ENCODE measurements at regions not wholly inside any gene's neighbourhood (a gene's known extent, or its start where the extent isn't known, plus 50 kb on each side); places are given as distances from the start of the nearest gene placed in this dataset.
A peak's percentile ranks its signal among the peaks of the same experiment; 100 is the strongest.

DNA sequence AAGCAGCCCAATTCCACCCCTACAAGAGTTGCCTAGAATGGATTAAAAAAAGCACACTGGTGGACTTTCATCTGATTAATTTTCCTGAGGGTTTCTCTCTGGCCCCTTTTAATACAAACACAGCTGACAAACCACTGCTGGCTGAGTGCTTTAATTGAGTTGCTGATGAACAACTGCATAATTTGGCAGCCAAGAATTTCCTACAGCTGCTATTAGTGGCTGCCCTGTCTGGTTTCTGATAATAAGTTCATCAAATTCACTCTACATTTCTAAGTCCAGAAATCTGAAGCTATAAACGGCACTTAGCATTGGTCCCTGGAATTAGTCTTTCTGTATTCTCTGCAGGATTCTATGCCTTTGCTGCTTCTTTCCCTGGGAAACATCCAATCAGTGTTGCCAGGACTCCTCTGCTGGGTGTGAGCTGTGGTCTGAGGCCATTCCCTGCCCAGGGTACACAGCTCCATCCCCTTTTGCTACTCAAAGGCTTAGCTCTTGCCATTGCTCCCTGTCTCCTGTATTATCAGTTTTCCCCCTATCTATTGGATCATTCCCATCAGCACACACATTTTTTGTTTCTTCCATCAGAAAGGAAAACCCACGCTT is 110.6 kb downstream of the LSM5 start:
- H3K4me3 ChIP-seq (ENCODE audit: low read depth, low read length): no peak overlapping the region
- TF ChIP-seq MAX (IDR thresholded peaks at IDR 0.05; ENCODE audit: low read depth, low read length) (no peak), MYC (IDR thresholded peaks at IDR 0.05; ENCODE audit: low read depth, low read length) (no peak)
- DNase-seq (ENCODE audit: low read depth): no peak

- no peak for DNase-seq (ENCODE audit: low read depth)
- H3K4me3 ChIP-seq (ENCODE audit: low read depth, low read length): no peak overlapping the region
Observed at GRCh38 chr7:32378988-32379387, 111.2 kb downstream of the LSM5 start.

DNA sequence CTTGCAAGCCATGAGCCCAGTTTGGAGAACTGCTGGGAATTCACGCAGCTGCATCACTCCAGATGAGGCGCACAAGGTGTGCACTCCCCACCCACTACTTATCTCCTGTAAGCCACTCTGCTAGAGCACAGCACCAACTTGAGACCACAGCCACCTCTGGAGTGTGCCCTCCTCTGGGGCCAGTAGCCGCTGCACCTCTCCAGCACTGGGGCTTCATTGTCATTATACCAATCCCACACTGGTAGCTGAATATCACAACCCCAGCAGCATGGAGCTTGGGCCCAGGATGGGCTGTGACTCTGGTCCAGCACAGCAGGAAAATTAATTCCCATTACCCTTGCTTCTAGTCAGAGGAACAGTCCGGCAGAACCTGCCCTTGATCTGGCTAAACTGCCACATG is 125.6 kb downstream of the LSM5 start:
- no peak for DNase-seq (ENCODE audit: low read depth)
- TF ChIP-seq, protein P1, sequence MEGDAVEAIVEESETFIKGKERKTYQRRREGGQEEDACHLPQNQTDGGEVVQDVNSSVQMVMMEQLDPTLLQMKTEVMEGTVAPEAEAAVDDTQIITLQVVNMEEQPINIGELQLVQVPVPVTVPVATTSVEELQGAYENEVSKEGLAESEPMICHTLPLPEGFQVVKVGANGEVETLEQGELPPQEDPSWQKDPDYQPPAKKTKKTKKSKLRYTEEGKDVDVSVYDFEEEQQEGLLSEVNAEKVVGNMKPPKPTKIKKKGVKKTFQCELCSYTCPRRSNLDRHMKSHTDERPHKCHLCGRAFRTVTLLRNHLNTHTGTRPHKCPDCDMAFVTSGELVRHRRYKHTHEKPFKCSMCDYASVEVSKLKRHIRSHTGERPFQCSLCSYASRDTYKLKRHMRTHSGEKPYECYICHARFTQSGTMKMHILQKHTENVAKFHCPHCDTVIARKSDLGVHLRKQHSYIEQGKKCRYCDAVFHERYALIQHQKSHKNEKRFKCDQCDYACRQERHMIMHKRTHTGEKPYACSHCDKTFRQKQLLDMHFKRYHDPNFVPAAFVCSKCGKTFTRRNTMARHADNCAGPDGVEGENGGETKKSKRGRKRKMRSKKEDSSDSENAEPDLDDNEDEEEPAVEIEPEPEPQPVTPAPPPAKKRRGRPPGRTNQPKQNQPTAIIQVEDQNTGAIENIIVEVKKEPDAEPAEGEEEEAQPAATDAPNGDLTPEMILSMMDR (IDR thresholded peaks at IDR 0.05; ENCODE audit: low read depth, low read length): no peak
- H3K4me3 ChIP-seq (ENCODE audit: low read depth, low read length): no peak overlapping the region

More at GRCh38 chr7:32378988-32379387, 111.2 kb downstream of the LSM5 start:
- TF ChIP-seq, protein P1 (IDR thresholded peaks at IDR 0.05; ENCODE audit: low read depth, low read length): no peak
- TF ChIP-seq MAX (IDR thresholded peaks at IDR 0.05; ENCODE audit: low read depth, low read length) (no peak), POLR2A (IDR thresholded peaks at IDR 0.05; ENCODE audit: extremely low read depth, insufficient read length) (no peak), MYC (IDR thresholded peaks at IDR 0.05; ENCODE audit: low read depth, low read length) (no peak)

GRCh38 chr7:32360127-32360526 is 130.1 kb downstream of the LSM5 start:
- DNase-seq (ENCODE audit: low read depth): no peak
- H3K4me3 ChIP-seq (ENCODE audit: low read depth, low read length): no peak overlapping the region
- TF ChIP-seq MYC (IDR thresholded peaks at IDR 0.05; ENCODE audit: low read depth, low read length): no peak
- TF ChIP-seq, protein P1 (IDR thresholded peaks at IDR 0.05; ENCODE audit: low read depth, low read length): no peak
- TF ChIP-seq POLR2A (IDR thresholded peaks at IDR 0.05; ENCODE audit: extremely low read depth, insufficient read length): no peak
- no peak for TF ChIP-seq MAX (IDR thresholded peaks at IDR 0.05; ENCODE audit: low read depth, low read length)

DNA sequence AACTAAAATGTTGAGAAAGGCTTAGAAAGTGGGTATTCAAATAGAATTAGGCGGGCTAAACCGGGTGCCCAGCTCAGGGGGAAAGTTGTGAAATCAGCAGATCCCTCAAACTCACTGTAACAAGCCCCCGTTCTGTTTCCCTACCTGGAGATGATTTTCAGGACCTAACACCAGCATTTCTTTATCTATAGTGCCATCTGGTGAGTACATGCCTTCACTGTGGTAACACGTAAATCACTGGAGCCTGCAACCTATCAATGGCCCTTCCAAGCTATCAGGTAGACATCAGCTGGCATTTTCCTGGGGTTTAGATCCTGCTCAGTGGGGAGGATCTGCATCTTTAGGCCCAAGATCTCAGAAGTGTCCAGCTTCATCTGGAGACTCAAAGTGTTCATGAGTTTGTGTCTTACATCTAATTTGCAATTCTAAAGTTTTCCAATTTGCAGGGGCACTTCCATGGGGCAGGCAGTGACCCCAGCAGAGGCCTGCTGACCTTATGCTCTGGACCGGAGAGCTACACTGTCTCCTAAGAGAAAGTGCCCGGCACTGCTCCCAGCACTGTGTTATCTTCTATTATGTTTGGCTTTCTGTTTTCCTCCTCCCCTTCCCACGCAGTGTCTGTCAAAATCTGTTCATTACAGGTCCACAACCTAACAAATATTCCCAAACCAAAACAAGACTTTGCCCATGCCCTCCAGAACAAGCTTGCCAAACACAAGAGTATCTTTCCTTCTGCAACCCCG is 132.5 kb downstream of the LSM5 start:
- TF ChIP-seq POLR2A (IDR thresholded peaks at IDR 0.05; ENCODE audit: extremely low read depth, insufficient read length) (no peak), MAX (IDR thresholded peaks at IDR 0.05; ENCODE audit: low read depth, low read length) (no peak), MYC (IDR thresholded peaks at IDR 0.05; ENCODE audit: low read depth, low read length) (no peak)
- TF ChIP-seq, protein P1 (IDR thresholded peaks at IDR 0.05; ENCODE audit: low read depth, low read length): no peak
- no peak overlapping the region for H3K4me3 ChIP-seq (ENCODE audit: low read depth, low read length)
- DNase-seq (ENCODE audit: low read depth): peak; percentile 30

DNA sequence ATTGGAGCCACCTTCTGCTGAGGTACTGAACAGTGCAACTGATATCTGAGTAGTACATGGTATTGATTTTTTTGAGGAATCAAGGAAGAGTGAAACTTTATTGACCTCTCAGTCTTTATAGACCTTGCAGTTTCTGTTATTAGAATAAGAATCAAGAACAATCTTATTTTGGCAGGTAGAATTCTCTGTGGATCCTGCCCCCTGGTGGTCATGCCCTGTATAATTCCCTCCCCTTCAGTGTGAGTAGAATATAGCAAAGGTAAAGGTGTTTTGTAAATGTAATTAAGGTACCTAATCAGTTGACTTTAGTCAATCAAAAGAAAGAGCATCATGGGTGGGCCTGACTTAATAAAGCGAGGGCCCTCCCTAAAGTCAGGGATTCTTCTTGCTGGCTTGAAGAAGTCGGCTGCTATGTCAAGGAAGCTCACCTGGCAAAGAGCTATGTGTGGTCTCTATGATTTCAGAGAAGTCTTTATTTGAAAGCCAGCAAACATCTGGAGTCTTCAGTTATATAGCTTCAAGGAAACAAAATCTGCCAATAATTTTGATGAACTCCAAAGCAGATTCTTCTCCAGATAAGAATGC is 142.8 kb downstream of the LSM5 start:
- TF ChIP-seq MYC (IDR thresholded peaks at IDR 0.05; ENCODE audit: low read depth, low read length): no peak
- TF ChIP-seq, protein P1 (IDR thresholded peaks at IDR 0.05; ENCODE audit: low read depth, low read length): peak; percentile 96
- H3K4me3 ChIP-seq (ENCODE audit: low read depth, low read length): no peak overlapping the region
- peak; percentile 47 for DNase-seq (ENCODE audit: low read depth)
